GM12874 (cell line): ENCODE measurements at regions not wholly inside any gene's neighbourhood (a gene's known extent, or its start where the extent isn't known, plus 50 kb on each side); places are given as distances from the start of the nearest gene placed in this dataset.

ENCODE experiments used
- CTCF ChIP-seq: IDR thresholded peaks from 2 replicates; pipeline ENCODE4 v1.5.1; 2011; ENCODE audit warnings: low read depth, mild to moderate bottlenecking, control low read depth, low read length, moderate library complexity; ENCODE audit not compliant: insufficient read depth

GRCh38 chr6:120055071-120055470, 705.5 kb upstream of the MAN1A1 start:
- TF ChIP-seq CTCF, result no peak

GRCh38 chr6:120039664-120040063, 690.1 kb upstream of the MAN1A1 start:
- no peak for TF ChIP-seq CTCF

GRCh38 chr6:120031837-120032236, 682.3 kb upstream of the MAN1A1 start:
- TF ChIP-seq CTCF, result no peak

GRCh38 chr6:120026791-120027190, 677.2 kb upstream of the MAN1A1 start:
- no peak for TF ChIP-seq CTCF

GRCh38 chr6:120010075-120010474, 660.5 kb upstream of the MAN1A1 start:
- TF ChIP-seq CTCF, result no peak

- TF ChIP-seq CTCF, result no peak
Measured at GRCh38 chr6:120005292-120005976, 655.9 kb upstream of the MAN1A1 start.

GRCh38 chr6:119986934-119987549, 637.5 kb upstream of the MAN1A1 start:
- peak; percentile 19; the same call in 1 of the 2 replicates for TF ChIP-seq CTCF
